ENCODE measurements at regions not wholly inside any gene's neighbourhood (a gene's known extent, or its start where the extent isn't known, plus 50 kb on each side); places are given as distances from the start of the nearest gene placed in this dataset.
A peak's percentile ranks its signal among the peaks of the same experiment; 100 is the strongest.

GRCh38 chr5:155872629-155873220, 454.2 kb upstream of the SGCD start:
- no peak for DNase-seq

- DNase-seq = no peak
These were observed 447.9 kb upstream of the SGCD start for GRCh38 chr5:155878991-155879575.

- DNase-seq = peak; percentile 44
These were observed 442.9 kb upstream of the SGCD start for GRCh38 chr5:155884041-155884440.

- DNase-seq = no peak
These were observed 441.8 kb upstream of the SGCD start for GRCh38 chr5:155885199-155885598.

- no peak for DNase-seq
These were observed 440.5 kb upstream of the SGCD start for GRCh38 chr5:155886311-155887031.

- no peak for DNase-seq
These were observed 431.5 kb upstream of the SGCD start for GRCh38 chr5:155895484-155895883.

- no peak for DNase-seq
These were observed 429.2 kb upstream of the SGCD start for GRCh38 chr5:155897761-155898160.

GRCh38 chr5:155898284-155898683, 428.7 kb upstream of the SGCD start:
- DNase-seq = no peak

GRCh38 chr5:155903791-155904190, 423.2 kb upstream of the SGCD start:
- no peak for DNase-seq

GRCh38 chr5:155905364-155905763, 421.6 kb upstream of the SGCD start:
- DNase-seq = no peak

- no peak for DNase-seq
These were observed 420.9 kb upstream of the SGCD start for GRCh38 chr5:155906046-155906445.

GRCh38 chr5:155908543-155908942, 418.4 kb upstream of the SGCD start:
- no peak for DNase-seq

- DNase-seq = no peak
These were observed 414.7 kb upstream of the SGCD start for GRCh38 chr5:155912291-155912690.

GRCh38 chr5:155914766-155915165, 412.2 kb upstream of the SGCD start:
- no peak for DNase-seq

- DNase-seq = no peak
These were observed 411.4 kb upstream of the SGCD start for GRCh38 chr5:155915601-155916000.

GRCh38 chr5:155919126-155919525, 407.8 kb upstream of the SGCD start:
- no peak for DNase-seq

GRCh38 chr5:155919725-155920124, 407.2 kb upstream of the SGCD start:
- DNase-seq = no peak

GRCh38 chr5:155921621-155922020, 405.3 kb upstream of the SGCD start:
- DNase-seq = no peak

GRCh38 chr5:155923784-155924183, 403.2 kb upstream of the SGCD start:
- DNase-seq = no peak

- no peak for DNase-seq
These were observed 400.9 kb upstream of the SGCD start for GRCh38 chr5:155926031-155926430.

- DNase-seq = no peak
These were observed 400.2 kb upstream of the SGCD start for GRCh38 chr5:155926766-155927165.

- no peak for DNase-seq
These were observed 397.9 kb upstream of the SGCD start for GRCh38 chr5:155929112-155929511.

GRCh38 chr5:155934964-155935363, 392.0 kb upstream of the SGCD start:
- DNase-seq = no peak

GRCh38 chr5:155935723-155936122, 391.2 kb upstream of the SGCD start:
- no peak for DNase-seq

Data from NCI-H774 (cell line).